GM23338 (cell line): ENCODE measurements at regions not wholly inside any gene's neighbourhood (a gene's known extent, or its start where the extent isn't known, plus 50 kb on each side); places are given as distances from the start of the nearest gene placed in this dataset.

Source experiments
- CREB1 ChIP-seq: fragments of 250-450 bp; sonication (Bioruptor Pico); IDR thresholded peaks from 2 replicates; pipeline ENCODE4 v1.5.0; 2020; ENCODE audit warnings: low read depth, mild to moderate bottlenecking, moderate library complexity
- CTCF ChIP-seq, 2 experiments: fragments of 200-600 bp in 1 of 2; sonication (generic) in 1 of 2; conservative IDR thresholded peaks; 2 replicates each; pipeline versions ENCODE4 v1.5.1 to v1.6.1; 2016 to 2017; ENCODE audit warnings: antibody characterized with exemption in 2 of 2, low read depth in 2 of 2, mild to moderate bottlenecking in 2 of 2, moderate library complexity in 1 of 2
- ETS1 ChIP-seq: IDR thresholded peaks from 2 replicates; pipeline ENCODE4 v1.6.1; 2016; ENCODE audit warnings: antibody characterized with exemption
- EZH2phosphoT487 ChIP-seq: fragments of 200-600 bp; sonication (generic); IDR thresholded peaks from one replicate; pipeline ENCODE4 v1.8.1; 2018; ENCODE audit warnings: antibody characterized with exemption; ENCODE audit not compliant: unreplicated experiment
- JUNB ChIP-seq: IDR thresholded peaks from one replicate; pipeline ENCODE4 v1.6.1; 2016; ENCODE audit warnings: antibody characterized with exemption; ENCODE audit not compliant: unreplicated experiment
- POLR2AphosphoS5 ChIP-seq: IDR thresholded peaks from 2 replicates; pipeline ENCODE4 v1.6.1; 2016; ENCODE audit warnings: antibody characterized with exemption, low read depth
- REST ChIP-seq: IDR thresholded peaks from one replicate; pipeline ENCODE4 v1.6.1; 2018; ENCODE audit warnings: antibody characterized with exemption; ENCODE audit not compliant: unreplicated experiment
- STAT1 ChIP-seq: IDR thresholded peaks from one replicate; pipeline ENCODE4 v1.6.1; 2016; ENCODE audit warnings: antibody characterized with exemption; ENCODE audit not compliant: unreplicated experiment
- ZNF114 ChIP-seq: fragments of 250-450 bp; sonication (Bioruptor Pico); IDR thresholded peaks from 2 replicates; pipeline ENCODE4 v1.5.0; 2020; ENCODE audit warnings: mild to moderate bottlenecking, moderate library complexity
- ZNF331 ChIP-seq: fragments of 250-450 bp; sonication (Bioruptor Pico); IDR thresholded peaks from 2 replicates; pipeline ENCODE4 v1.5.0; 2020; ENCODE audit warnings: low read depth, mild to moderate bottlenecking, moderate library complexity
- ZNF462 ChIP-seq: fragments of 250-450 bp; sonication (Bioruptor Pico); IDR thresholded peaks from 2 replicates; pipeline ENCODE4 v1.5.0; 2020; ENCODE audit warnings: mild to moderate bottlenecking, moderate library complexity

GRCh38 chr12:84542289-84542688 is 370.3 kb downstream of the SLC6A15 start (continued):
- no peak for TF ChIP-seq ZNF462
- no peak for TF ChIP-seq CREB1 (CRISPR knock-in tag)
- TF ChIP-seq POLR2AphosphoS5: no peak
- TF ChIP-seq CTCF (conservative IDR thresholded peaks at IDR 0.05; ENCODE audit: low read depth in 2 of 2): no peak
- no peak for TF ChIP-seq ETS1
- TF ChIP-seq ZNF331: no peak
- no peak for TF ChIP-seq EZH2phosphoT487
- TF ChIP-seq REST: no peak
- TF ChIP-seq ZNF114: no peak
- TF ChIP-seq JUNB: no peak
- TF ChIP-seq STAT1: no peak
